ENCODE measurements at regions not wholly inside any gene's neighbourhood (a gene's known extent, or its start where the extent isn't known, plus 50 kb on each side); places are given as distances from the start of the nearest gene placed in this dataset.
A peak's percentile ranks its signal among the peaks of the same experiment; 100 is the strongest.

DNA sequence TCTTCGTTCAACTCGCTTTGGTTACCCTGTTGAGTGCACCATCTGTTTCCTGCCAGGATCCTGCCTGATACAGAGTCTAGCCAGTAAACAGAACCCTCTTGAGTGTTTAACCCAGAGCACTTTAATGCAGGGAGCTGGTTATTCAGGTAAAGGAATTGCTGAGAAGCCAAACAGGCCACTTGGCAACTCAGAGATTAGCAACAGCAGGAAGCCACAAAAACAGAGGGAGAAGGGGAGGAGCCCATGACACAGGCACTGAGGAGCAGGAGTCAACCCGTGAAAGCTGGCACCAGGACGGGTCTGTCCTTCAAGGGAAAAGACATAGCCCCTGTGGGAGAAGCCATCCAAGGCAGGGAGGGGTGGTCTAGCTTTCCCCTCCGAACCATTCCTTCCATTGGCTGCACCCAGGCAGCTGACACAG lies 641.4 kb downstream of the ZNF674 start:
- ATAC-seq (no peak), DNase-seq (ENCODE audit: low spot score) (no peak), FAIRE-seq (no peak)
- Histone ChIP-seq H3K9ac (ENCODE audit: insufficient read depth, low read depth, low read length) (no peak overlapping the region), H3K4me3 (replicated peaks in 1 of 3; ENCODE audit: insufficient read depth in 1 of 3, low read depth in 2 of 3, low read length in 3 of 3) (no peak overlapping the region), H3K27me3 (ENCODE audit: control insufficient read depth in 1 of 2, insufficient read depth in 2 of 2, low read length in 2 of 2) (no peaks in the 10 kb centered on the region), H3K27ac (ENCODE audit: extremely low read length, insufficient read depth, low read length) (no peak overlapping the region), H3K36me3 (replicated peaks in 1 of 2; ENCODE audit: control insufficient read depth in 1 of 2, insufficient read depth in 2 of 2, low read length in 2 of 2) (no peaks in the 10 kb centered on the region), H3K4me2 (ENCODE audit: low read depth, low read length) (0 out of 2 replicates have a peak overlapping the region, but pooled peaks have one; percentile 45), H3K9me3 (ENCODE audit: low read length) (no peaks in the 10 kb centered on the region), H3K4me1 (ENCODE audit: insufficient read depth, low read length) (no peaks in the 10 kb centered on the region), H4K20me1 (ENCODE audit: insufficient read depth, low read length) (no peaks in the 10 kb centered on the region), H3K79me2 (ENCODE audit: insufficient read depth, low read length) (no peaks in the 10 kb centered on the region), H2AFZ (ENCODE audit: low read length) (no peak overlapping the region)
- CTCF ChIA-PET (ENCODE audit: low intra/inter-chr PET ratio, low total read pairs), result no interaction called here
- no TSS peak for BruUV-seq (replicated peaks)
- 66% methylated on average over 3 of the region's 5 CpGs for WGBS (ENCODE audit: low lambda C conversion rate)
- POLR2A ChIA-PET, result no interaction called here
- no peak for TF ChIP-seq IRF1 (CRISPR knock-in tag; IDR thresholded peaks at IDR 0.05; ENCODE audit: low read depth)
- intact Hi-C loops (cut with micrococcal nuclease; ENCODE audit: unreplicated experiment), result no loop called here
- in situ Hi-C loops (cut with HindIII; ENCODE audit: extremely low pct_ligation_motif_present, low pct_unique_long_range_greater_than_20kb), result no loop called here

DNA sequence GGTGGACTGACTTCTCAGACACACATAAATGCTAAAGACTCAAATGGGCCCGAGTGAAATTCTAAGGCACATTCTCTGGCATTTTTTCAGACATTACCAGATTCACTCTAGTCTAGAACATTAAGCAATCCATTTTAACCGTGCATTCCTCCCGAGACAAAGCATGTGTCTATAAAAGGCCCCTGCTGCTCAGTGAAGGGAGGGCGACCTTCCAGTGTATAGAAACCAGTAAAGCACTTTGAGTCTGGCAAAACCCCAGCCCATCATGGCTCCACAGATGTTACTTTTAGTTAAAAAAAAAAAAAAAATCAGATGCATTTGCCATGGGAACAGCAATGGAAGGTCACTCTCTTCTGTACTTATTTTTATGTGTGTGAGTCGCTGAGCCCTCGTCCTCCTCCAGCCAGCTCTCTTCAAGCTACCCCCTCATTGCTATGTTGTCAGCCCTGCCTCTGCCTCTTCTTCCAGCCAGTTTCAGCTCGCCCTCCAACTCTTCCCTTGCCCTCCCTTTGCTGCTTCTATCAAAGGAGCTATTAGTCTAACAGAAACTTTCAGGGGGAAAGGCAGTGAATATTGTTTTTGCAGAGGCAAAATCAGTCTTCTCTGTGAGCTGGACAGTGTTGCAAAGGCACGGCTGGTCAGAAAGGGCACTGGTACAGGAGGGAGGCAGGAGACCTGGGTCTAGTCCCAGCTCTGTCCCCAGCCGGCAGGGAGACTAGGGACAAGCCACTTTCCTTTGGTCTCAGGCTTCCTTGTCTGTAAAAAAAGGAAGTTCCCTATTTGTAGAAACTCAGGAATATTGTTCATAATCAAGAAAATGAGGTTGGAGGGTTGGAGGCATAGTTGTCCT lies 644.2 kb downstream of the ZNF674 start:
- Histone ChIP-seq H3K27ac (ENCODE audit: extremely low read length, insufficient read depth, low read length) (no peak overlapping the region), H3K27me3 (ENCODE audit: control insufficient read depth in 1 of 2, insufficient read depth in 2 of 2, low read length in 2 of 2) (no peaks in the 10 kb centered on the region), H3K4me2 (ENCODE audit: low read depth, low read length) (peak overlapping the region; percentile 7; the same call in 1 of the 2 replicates), H3K4me3 (replicated peaks in 1 of 3; ENCODE audit: insufficient read depth in 1 of 3, low read depth in 2 of 3, low read length in 3 of 3) (no peak overlapping the region), H2AFZ (ENCODE audit: low read length) (no peak overlapping the region), H3K9me3 (ENCODE audit: low read length) (no peaks in the 10 kb centered on the region), H3K9ac (ENCODE audit: insufficient read depth, low read depth, low read length) (no peak overlapping the region), H3K79me2 (ENCODE audit: insufficient read depth, low read length) (no peaks in the 10 kb centered on the region), H3K36me3 (replicated peaks in 1 of 2; ENCODE audit: control insufficient read depth in 1 of 2, insufficient read depth in 2 of 2, low read length in 2 of 2) (no peaks in the 10 kb centered on the region), H4K20me1 (ENCODE audit: insufficient read depth, low read length) (no peaks in the 10 kb centered on the region), H3K4me1 (ENCODE audit: insufficient read depth, low read length) (peaks cover 7% of the 10 kb centered on the region; the same call in 1 of the 2 replicates)
- POLR2A ChIA-PET, result no interaction called here
- ATAC-seq (no peak), FAIRE-seq (no peak), DNase-seq (ENCODE audit: low spot score) (no peak)
- 62% methylated on average over 7 of the region's 9 CpGs for WGBS (ENCODE audit: low lambda C conversion rate)
- no TSS peak for BruUV-seq (replicated peaks)
- intact Hi-C loops (cut with micrococcal nuclease; ENCODE audit: unreplicated experiment) (no loop called here), in situ Hi-C loops (cut with HindIII; ENCODE audit: extremely low pct_ligation_motif_present, low pct_unique_long_range_greater_than_20kb) (no loop called here)
- TF ChIP-seq SRF (IDR thresholded peaks at IDR 0.05; ENCODE audit: low read depth, low read length), result no peak
- CTCF ChIA-PET (ENCODE audit: low intra/inter-chr PET ratio, low total read pairs), result no interaction called here
